NCI-H82 treated with DMSO at 0.1 percent for 48 hours (cell line): ENCODE measurements at regions not wholly inside any gene's neighbourhood (a gene's known extent, or its start where the extent isn't known, plus 50 kb on each side); places are given as distances from the start of the nearest gene placed in this dataset.

Source experiments
- DNase-seq: peaks from one replicate; lab custom pipeline; 2025; ENCODE audit not compliant: unreplicated experiment; lab: John Stamatoyannopoulos, UW

DNA sequence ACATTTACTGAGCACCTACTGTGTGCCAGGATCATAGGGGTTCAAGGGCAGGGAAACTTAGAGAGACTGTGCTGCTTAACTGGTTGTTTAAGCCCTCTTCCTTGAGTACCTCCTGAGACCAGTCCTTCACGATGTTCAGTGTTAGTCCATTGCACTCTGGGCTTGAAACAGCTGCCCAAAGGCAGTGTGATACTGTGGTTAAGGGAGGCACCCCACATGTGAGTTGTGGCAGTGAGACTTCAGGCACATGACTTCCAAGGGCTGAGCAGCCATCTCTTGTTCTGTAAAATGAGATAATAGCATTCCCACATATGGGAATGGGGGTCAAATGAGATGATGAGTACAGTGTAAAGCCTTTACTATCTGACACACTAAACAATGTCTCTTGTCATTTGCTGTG, 75.1 kb downstream of the LINGO1 start:
- DNase-seq, result no peak

DNA sequence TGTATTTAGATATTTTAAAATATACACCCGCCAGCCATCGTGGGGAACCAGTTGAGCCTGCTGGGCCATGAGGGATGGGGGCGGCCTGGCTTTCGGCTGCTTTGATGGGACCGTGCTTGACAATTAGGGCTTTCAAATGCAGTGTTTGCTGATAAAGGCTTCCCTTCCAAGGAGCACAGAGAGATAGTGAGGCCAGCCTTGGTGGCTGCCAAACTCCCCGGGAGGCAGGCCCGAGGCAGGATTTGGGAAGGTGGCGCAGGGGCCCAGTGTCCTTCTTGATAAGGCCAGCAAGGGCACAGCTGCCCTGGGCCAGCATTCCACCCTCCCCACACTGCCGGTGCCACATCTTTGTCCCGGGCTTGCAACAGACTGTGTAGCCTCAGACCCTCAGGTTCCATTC, 75.6 kb downstream of the LINGO1 start:
- no peak for DNase-seq

DNA sequence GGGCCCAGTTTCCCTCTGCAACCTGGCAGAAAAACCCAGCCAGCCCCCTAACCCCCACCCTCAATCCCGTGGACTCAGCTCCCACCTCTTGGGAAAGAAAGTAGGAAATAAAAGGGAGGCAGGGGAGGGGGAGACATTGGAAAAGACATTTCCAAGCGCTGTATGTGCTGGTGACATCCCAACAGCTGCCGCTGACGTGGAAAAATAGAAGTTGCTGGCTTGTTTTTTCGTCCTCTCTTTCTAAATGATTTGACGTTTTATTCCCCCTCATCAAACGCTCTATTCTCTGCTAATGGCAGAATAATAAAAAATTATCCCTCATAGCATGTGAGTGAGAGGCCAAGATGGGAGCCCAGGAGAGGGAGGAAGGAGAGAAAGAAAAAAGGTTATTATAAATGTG, 76.1 kb downstream of the LINGO1 start:
- DNase-seq, result no peak

DNA sequence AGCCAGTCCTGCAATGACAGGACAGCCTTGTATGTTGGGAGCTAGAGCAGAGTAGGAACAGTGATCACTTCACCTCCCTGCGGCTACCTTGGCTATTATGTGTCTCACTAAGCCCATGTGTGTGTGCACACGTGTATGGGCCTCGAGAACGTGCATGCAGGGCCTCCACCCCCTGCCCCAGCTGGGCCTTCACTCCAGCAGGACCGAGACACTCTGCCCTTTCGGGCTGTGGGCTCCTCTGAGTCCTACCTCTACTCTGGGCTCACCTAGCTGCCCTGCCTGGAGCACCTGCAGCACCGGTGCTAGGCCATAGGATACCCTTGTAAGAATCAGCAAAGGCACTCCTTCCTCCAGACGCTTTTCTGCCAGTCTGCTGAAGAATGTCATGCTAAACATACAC, 77.5 kb downstream of the LINGO1 start:
- DNase-seq, result no peak

DNA sequence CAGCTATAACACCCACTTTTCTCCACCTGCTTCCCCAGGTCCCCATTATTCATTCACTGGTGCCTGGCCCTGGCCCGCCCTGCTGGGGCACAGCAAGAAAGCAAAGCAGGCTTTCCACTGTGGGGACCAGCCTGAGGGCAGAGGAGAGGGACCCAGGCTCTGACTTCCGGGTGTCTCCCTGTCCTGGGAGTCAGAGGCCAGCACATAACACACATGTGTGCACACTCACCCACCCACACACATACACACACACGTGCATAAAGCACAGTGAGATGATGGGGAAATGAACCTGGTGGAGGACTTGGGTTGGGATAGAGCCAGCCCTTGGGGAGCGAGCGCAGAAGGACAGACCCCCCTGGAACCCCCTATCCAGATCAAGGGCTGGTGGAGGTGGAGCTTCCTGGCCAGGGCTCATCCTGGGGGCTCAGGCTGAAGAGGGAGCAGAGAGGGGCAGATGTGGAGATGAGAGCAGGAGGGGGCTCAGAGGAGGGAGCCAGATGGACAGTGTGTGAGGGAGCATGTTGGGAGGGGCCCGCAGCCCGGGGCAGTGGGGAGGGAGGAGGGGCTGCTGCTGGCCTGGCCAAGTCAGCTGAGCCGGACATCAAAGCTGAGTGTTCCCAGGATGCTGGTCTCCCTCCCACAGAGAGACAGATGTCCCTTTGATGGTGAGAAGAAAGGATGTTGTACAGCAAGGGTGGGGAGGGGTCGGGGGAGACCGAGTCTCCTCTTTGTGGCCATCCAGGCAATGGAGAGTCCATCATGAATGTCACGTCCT, 78.2 kb downstream of the LINGO1 start:
- DNase-seq, result peak; percentile 35

DNA sequence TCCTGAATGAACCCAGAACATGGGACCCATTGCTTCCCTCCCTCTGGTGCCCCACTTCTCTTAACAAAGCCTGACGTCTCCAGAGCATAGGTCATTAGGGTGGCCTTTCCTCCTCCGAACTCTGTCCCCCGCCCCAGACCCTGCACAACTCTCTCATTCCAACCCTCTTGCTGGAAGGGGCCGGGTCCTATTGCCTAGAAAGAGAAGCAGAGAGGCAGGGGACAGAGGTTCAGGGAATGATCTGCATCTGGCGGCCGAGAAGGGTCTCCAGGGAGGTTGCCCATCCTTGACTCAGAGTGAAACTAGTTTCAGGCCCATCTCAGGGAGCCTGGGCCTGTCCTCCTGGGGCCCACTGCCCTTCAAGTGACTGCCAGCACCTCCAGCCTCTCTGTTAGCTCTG, 79.0 kb downstream of the LINGO1 start:
- DNase-seq, result no peak

DNA sequence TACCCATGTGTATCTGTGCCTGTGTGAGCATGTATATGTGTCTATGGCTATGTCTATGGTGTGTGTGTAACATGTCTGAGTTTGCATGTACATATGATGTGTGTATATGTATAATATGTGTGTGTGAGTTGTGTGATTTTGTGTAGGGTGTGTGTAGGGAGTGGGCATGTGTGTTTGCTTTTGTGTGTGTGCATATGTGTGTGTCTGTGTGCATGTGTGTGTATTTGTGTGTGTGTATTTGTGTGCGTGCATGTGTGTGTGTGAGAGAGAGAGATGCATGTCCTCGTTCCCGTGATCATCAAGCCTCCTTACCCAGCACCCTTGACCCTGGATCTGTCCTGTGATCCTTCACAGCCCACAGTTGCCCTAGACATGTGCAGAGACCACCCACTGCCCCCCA, 79.5 kb downstream of the LINGO1 start:
- DNase-seq, result no peak

DNA sequence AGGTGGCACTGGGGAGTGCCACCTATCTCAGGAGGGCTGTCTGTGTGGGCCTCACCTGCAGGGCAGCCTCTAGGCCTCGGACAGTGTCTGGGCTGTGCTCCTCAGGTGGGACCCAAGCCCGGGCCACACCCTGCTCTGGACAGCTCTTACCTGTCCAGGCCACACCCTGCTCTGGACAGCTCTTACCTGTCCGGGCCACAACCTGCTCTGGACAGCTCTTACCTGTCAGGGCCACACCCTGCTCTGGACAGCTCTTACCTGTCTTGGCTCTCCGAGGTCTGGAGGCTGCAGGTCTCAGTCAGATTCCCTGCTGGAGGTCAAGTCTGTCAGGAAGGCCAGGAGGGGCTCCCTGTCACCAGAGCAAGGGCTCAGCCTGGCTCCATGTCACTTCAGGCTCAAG, 80.6 kb downstream of the LINGO1 start:
- no peak for DNase-seq

DNA sequence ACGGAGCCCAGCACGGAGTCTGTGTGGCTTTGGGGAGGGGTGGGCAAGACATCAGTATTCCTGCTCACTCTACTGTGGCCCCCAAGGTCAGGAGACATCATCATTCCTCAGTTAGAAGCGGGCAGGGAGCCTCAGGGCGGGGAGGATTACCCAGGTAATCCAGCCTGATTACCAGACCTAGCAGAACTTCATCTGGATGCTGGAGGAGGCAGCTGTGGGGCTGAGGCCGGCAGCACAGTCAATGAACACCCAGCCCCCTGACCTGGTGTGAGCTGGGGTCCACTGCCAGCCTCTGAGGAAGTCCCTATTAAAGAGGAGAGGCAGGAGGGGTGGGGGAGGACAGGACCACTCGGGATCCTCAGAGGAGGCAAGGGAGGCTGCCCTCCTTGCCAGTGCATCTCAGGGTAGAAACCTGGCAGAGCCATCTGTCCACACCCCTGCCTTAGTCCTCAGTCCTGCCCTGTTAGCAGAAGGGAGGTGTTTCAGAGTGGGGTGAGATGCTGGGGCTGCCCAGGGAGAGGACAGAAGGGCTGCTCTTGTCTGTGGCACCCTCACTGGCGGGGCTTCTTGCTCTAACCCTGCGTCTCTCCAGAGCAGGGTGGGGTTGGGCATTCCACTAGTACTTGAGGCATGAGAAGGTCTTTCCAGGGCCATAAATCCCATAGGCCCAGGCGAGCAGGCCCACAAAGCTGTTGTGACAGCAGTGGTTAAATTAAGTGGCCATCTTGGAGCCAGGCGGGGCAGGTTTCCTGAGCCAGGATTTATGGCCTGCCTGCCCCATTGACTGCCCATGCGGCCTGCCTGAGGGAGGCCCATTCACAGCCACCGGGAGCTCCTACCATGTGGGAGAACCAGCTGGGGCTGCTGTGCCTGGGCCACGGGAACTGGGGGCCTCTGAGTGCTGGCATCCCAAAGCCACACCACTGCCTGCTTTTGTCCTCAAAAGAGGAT, 82.1 kb downstream of the LINGO1 start:
- DNase-seq, result peak; percentile 59

DNA sequence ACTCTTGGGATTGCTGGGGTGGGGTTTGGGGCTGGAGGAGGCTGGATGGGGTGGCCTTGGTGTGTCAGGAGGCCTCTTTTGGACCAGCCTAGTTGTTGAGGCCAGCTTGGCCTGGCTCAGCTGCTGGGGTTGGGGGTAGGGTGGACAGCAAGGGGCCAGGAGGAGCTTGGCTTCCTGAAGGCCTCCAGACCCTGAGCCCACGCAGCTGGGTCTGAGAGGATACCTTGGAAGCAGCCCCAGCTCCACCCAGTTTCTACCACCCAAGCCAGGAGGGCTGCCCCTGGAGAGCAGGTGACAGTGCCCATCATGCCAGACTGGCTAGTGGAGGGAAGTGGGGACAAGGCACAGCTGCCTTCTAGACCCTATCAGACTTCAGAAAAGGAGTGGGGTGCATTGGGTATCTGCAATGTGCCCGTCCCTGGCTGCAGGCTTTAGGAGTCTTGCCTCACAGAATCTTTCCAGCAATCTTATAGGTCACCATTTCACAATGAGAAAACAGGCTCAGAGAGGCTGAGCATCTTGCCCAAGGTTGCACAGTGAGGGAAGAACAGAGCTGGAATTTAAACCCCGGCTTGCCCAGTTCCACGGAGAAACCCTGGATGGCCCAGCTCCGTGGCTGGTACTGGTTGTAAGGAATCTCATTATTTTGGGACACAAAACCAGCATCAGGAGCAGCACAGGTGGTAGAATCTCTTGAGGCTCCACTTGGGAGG, 83.0 kb downstream of the LINGO1 start:
- DNase-seq, result no peak

DNA sequence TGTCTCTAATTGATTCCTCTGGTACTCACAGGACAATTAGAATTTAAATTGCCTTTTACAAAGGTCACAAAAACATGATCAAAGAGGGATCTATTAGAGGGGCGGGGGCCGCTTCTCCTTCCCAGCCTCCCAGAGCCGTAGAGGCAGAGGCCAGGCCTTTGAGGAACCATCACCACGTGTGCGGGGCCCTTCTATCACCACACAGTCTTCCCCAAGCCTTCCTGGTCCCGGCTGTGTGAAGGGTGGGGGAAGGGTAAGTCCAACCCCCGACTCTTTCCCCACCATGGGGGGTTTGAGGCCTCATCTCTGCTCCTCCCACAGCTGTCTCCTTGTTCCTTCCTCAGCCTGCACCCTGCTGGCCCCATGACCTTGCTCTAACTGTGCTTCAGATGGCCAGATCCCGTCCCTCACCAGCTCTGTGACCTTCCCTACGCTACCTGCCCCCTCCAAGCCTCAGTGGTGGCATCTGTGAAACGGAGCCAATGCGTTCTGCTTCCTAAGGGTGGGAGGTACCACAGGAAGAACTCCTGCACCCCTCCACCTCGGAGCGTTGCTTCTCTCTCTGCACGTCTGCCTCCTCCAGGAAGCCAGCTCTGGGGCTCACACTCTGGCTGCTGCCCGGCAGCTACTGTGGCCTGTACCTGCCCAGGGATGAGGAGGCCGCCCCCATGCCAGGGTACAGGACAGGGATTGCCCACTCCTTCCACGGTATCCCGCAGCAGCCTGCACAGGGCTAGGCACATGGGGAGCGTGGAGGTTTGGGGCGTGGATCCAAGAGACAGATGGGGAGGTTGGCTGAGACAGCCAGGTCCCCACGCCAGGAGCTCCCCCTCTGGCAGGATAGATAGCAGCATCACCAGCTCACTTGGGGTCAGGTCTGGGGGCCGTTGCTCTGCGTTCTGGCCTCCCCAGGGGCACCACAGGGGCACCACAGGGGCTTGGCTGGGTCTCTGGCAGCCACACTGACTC, 83.8 kb downstream of the LINGO1 start:
- DNase-seq, result no peak

DNA sequence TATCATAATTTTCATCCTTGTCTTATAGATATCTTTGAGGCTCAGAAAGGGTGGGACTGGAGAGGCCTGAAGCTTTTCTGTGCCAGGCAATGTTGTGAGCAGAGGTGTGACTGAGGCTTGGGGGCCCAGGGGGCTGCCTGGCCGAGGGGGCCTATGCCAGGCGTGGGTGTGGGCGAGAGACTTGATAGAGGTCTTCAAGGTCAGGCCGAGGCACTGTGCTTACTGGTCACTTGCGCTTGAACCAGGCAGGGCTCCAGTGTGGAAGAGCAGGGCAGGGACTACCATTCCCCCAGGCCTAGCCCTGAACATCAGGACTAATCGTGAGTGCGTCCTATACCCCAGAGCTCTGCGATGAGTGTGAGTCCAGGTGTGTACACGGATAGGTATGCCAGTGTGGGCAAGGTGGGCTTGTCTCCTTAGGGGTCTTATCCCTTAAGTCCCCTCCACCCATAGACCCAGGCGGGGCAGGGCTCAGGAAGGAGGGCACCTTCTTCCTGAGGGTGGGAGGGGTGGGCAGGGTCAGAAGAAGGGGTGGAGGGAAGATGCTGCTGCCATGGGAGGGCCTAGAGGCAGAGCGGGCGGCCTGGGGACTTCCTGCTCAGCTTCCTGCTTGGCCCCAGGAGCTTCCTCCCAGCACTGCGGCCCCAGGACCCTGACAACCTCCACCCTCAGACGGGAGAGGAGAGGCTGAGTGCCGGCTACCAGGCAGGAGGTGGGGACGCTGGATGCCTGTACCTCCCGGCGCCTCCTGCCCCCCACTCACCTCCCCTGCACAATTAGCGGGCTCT, 84.7 kb downstream of the LINGO1 start:
- DNase-seq, result no peak

DNA sequence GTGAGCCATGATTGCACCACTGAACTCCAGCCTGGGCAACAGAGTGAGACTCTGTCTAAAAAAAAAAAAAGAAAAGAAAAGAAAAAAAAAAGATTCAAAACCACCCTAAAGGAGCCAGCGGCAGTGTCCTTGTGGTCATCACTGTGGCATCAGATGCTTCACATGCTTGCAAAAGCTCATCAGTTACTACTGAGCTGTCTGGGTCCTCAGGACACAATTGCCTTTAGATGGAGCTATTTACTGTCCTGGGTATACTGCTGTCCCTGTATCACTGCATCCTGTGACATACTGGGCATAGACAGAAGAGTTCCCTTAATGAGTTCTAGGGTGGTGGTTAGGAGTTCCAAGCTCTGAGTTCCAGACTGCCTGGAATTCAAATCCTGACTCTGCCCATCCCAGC, 85.8 kb downstream of the LINGO1 start:
- DNase-seq, result no peak

DNA sequence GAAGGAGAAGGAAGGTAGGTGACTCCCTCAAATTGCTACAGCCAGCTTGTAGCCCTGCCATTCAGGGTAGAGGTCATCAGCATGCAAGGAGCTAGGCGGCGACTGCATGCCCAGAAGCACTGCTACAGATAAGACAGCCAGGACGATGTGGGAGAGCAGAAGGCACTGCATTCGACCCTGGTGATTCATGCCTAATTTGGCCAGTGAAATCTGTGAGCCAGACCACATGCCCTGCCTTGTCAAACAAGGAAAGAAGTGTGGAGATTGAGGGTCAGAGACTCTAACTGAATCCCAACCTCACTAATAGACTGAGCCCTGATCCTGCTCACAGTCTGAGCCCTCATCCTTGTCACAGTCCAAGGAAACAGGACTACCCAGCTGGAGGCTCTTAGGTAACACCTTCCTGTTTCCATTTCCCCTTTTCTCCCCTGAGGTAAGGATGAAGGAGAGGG, 86.6 kb downstream of the LINGO1 start:
- no peak for DNase-seq

DNA sequence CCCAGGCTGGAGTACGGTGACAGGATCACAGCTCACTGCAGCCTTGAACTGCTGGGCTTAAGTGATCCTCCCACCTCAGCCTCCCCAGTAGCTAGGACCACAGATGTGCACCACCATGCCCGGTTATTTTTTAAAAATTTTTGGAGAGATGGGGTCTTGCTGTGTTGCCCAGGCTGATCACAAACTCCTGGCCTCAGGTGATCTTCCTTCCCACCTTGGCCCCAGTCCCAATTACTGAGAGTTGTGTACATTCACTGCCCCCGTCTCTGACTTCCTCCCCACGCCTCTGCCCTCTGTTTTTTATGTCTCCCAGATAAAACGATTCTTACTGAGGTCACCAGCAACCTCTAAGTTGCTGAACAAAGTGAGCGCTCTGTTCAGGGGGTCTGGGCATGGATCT, 87.7 kb downstream of the LINGO1 start:
- DNase-seq, result no peak

DNA sequence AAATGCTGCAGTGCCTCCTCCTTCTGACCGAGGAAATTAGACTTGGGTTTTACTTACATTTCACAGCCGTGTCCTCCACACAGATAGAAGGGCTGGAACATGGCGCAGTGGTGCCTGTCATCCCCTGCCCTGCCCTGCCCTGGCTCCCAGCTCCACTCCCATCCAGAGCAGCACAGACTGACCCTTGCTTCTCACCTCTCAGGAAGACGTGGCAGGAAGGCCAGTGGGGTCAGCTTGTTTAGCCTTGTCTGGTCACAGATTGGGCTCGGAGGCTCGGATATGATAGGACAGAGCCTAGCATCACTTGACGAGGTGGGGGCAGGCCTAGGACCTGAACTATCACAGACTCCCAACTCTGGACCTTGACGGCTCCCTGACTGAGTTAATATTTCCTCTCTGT, 88.5 kb downstream of the LINGO1 start:
- no peak for DNase-seq

DNA sequence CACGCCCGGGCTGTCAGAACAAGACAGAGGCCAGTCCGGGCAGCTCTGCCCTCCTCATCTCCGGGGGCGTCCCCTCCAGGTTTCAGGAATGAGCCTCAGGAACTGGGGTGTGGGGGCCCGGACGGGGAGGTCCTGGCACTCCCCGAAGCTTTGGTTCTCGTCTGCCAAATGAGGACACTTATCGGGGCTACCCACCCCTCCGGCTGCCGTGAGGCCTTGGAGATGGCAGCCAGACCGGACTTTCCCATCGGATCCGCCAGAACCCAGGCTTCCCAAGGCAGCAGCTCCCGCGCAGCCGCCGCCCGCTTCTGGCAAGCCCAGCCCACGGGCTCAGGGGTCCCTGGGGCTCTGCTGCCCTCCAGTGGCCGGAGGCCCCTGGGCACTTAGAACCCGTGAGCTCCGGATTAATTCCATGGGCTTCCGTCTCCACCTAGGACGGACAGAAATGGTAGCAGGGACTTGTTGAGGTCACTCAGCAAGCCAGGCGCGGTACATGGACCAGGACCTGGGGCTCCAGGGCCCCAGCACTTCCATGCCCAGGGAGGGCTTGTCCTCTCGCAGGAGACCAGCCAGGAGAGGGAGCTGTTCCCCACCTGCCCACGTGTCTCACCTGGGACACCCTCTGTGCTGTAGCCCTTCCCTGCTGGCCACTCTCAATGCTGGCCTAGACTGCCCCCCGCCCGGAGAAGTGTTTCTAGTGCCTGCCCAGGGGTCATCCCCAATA, 89.4 kb downstream of the LINGO1 start:
- DNase-seq, result peak; percentile 62

DNA sequence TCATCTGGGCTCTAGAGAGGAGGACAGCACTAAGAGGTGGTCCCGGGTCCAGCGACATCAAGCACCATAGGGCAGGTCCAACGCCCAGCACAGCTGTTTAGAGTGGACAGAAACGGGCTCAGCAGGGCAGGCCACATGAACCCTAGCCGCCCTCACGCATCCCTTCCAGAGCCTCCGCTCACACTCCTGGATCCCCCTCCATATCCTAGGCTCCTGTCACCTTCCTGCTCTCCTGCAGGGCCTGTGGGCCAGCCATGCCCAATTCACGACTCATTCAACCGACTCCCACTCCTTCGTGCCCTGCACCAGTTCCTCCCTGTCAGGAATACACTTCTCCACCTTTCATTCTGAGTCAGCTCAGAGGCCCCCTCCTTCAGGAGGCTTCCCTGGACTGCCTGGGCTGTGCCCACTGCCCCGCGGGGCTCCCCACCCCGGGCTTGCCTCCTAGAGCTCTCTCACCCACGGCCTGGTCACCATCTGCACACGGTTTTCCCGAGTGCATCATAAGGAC, 90.2 kb downstream of the LINGO1 start:
- no peak for DNase-seq
